Breast epithelium (tissue), 3 donors: ENCODE measurements at regions not wholly inside any gene's neighbourhood (a gene's known extent, or its start where the extent isn't known, plus 50 kb on each side); places are given as distances from the start of the nearest gene placed in this dataset.

Source experiments
- POLR2A ChIP-seq: fragments of 450-650 bp; IDR thresholded peaks from one replicate; pipeline ENCODE4 v1.6.1; 2016; ENCODE audit warnings: antibody characterized with exemption, mild to moderate bottlenecking, moderate library complexity
- POLR2AphosphoS5 ChIP-seq, 3 donors: sonication (generic); formaldehyde crosslinking; IDR thresholded peaks; one replicate each; pipeline ENCODE4 v1.6.1; 2017; ENCODE audit warnings: antibody characterized with exemption in 3 of 3
- TF ChIP-seq, protein P1 (sequence below), 3 donors: fragments of 450-650 bp; IDR thresholded peaks; one replicate each; pipeline ENCODE4 v1.5.1; 2016 to 2017; ENCODE audit warnings: antibody characterized with exemption in 3 of 3, mild to moderate bottlenecking in 3 of 3, moderate library complexity in 3 of 3

- TF ChIP-seq, protein P1, sequence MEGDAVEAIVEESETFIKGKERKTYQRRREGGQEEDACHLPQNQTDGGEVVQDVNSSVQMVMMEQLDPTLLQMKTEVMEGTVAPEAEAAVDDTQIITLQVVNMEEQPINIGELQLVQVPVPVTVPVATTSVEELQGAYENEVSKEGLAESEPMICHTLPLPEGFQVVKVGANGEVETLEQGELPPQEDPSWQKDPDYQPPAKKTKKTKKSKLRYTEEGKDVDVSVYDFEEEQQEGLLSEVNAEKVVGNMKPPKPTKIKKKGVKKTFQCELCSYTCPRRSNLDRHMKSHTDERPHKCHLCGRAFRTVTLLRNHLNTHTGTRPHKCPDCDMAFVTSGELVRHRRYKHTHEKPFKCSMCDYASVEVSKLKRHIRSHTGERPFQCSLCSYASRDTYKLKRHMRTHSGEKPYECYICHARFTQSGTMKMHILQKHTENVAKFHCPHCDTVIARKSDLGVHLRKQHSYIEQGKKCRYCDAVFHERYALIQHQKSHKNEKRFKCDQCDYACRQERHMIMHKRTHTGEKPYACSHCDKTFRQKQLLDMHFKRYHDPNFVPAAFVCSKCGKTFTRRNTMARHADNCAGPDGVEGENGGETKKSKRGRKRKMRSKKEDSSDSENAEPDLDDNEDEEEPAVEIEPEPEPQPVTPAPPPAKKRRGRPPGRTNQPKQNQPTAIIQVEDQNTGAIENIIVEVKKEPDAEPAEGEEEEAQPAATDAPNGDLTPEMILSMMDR (IDR thresholded peaks at IDR 0.05): no peak
- no peak for TF ChIP-seq POLR2A
- no peak for TF ChIP-seq POLR2AphosphoS5 (IDR thresholded peaks at IDR 0.05)
Observed at GRCh38 chr3:182136008-182136910, 424.5 kb downstream of the SOX2 start.
